Pancreas (tissue), 10 donors: ENCODE measurements at regions not wholly inside any gene's neighbourhood (a gene's known extent, or its start where the extent isn't known, plus 50 kb on each side); places are given as distances from the start of the nearest gene placed in this dataset.

Experiments used
- ATAC-seq, 4 donors: fragments of 200-7000 bp; cut with Tn5 transposase; one replicate each; pipeline versions ENCODE4 v1.8.0 to v1.9.1; 2020; ENCODE audit warnings: mild to moderate bottlenecking in 4 of 4, moderate library complexity in 4 of 4
- DNase-seq, 6 donors: peaks; one replicate each; pipeline ENCODE4 v3.0.0-alpha.2; 2020
- FAIRE-seq: peaks from 2 replicates; lab custom pipeline; 2012; peaks lifted over from hg19 to GRCh38; lab: Jason Lieb, UNC
- H3K27ac ChIP-seq, 4 donors: fragments of 200-600 bp; sonication (generic); 1 replicate in 3 of 4; 2 replicates in 1 of 4; pipeline versions ENCODE4 v1.5.0 to v1.8.0; 2020
- H3K27me3 ChIP-seq, 4 donors: fragments of 200-600 bp; one replicate each; pipeline ENCODE4 v1.8.0; 2021
- H3K36me3 ChIP-seq, 3 donors: fragments of 200-600 bp; sonication (generic) in 1 of 3; one replicate each; pipeline versions ENCODE4 v1.5.0 to v1.8.0; 2020 to 2021
- H3K4me1 ChIP-seq, 3 donors: fragments of 200-600 bp; one replicate each; pipeline ENCODE4 v1.8.0; 2021
- H3K4me3 ChIP-seq, 4 donors: fragments of 200-600 bp; sonication (generic) in 2 of 4; one replicate each; pipeline versions ENCODE4 v1.5.0 to v1.8.0; 2020 to 2021
- H3K9me3 ChIP-seq, 4 donors: fragments of 200-600 bp; one replicate each; pipeline ENCODE4 v1.8.0; 2021
- WGBS, 2 donors: extraction: QIAGEN DNeasy Blood & Tissue Kit; methylation state at CpG; one replicate each; pipeline ENCODE4 v1.1.7; 2013; 5-methylcytosine and 5-hydroxymethylcytosine counted together
- intact Hi-C, 3 donors: fragments of 100-400 bp; cut with DNase I; formaldehyde crosslinking; loops; one replicate each; pipeline versions ENCODE4 v1.11.1 to v1.14.2; 2022
- TF ChIP-seq, protein P1 (sequence below), 4 donors: fragments of 200-600 bp; sonication (generic) in 3 of 4; IDR thresholded peaks; one replicate each; pipeline versions ENCODE4 v1.5.0 to v1.8.0; 2021; ENCODE audit warnings: antibody characterized with exemption in 4 of 4
- donor health status: healthy with polysubstance abuse.
- donor health status: DM: no; HTN: no; CAD: no; lungs with moderate emphysema.
- donor health status: DM: no; HTN: no; CAD: no.
- donor health status: control.
- donor health status: control.
- donor health status: Bipolar disorder and iron deficiency.
- donor health status: DM: yes; HTN: yes; CAD: no.
- donor health status: DM: no; HTN: no; CAD: no.
- donor health status: DM: no; HTN: no; CAD: no.
- donor health status: DM: yes; HTN: yes; CAD: no.

DNA sequence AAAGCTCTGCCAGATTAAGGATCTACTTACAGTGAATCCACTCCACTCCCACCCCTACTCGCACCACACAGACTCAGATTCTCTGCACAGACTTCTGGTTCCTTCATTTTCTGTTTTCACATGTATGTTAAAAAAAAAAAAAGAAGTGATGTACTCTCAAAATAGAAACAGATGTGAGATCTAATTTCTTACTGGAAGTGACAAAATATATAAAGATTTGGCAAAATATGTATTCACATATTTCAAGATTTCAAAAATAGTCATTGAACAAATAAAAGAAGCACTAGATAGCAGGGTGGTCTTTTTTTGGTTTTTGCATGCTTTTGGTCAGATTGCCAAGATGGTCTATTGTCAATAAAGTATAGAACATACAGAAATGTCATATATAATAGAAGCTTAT lies 379.2 kb downstream of the TMEM167A start:
- no peak for ATAC-seq
- Histone ChIP-seq H3K36me3 (no peaks in the 10 kb centered on the region), H3K27ac (no peak overlapping the region), H3K9me3 (no peaks in the 10 kb centered on the region), H3K4me1 (no peaks in the 10 kb centered on the region), H3K4me3 (no peak overlapping the region), H3K27me3 (no peaks in the 10 kb centered on the region)
- no peak for DNase-seq
- intact Hi-C loops = no loop called here
- TF ChIP-seq, protein P1, sequence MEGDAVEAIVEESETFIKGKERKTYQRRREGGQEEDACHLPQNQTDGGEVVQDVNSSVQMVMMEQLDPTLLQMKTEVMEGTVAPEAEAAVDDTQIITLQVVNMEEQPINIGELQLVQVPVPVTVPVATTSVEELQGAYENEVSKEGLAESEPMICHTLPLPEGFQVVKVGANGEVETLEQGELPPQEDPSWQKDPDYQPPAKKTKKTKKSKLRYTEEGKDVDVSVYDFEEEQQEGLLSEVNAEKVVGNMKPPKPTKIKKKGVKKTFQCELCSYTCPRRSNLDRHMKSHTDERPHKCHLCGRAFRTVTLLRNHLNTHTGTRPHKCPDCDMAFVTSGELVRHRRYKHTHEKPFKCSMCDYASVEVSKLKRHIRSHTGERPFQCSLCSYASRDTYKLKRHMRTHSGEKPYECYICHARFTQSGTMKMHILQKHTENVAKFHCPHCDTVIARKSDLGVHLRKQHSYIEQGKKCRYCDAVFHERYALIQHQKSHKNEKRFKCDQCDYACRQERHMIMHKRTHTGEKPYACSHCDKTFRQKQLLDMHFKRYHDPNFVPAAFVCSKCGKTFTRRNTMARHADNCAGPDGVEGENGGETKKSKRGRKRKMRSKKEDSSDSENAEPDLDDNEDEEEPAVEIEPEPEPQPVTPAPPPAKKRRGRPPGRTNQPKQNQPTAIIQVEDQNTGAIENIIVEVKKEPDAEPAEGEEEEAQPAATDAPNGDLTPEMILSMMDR (IDR thresholded peaks at IDR 0.05) = no peak
- FAIRE-seq = no peak
- WGBS, 2 donors = 78 to 92% methylated on average over 1 of the region's 1 CpG

DNA sequence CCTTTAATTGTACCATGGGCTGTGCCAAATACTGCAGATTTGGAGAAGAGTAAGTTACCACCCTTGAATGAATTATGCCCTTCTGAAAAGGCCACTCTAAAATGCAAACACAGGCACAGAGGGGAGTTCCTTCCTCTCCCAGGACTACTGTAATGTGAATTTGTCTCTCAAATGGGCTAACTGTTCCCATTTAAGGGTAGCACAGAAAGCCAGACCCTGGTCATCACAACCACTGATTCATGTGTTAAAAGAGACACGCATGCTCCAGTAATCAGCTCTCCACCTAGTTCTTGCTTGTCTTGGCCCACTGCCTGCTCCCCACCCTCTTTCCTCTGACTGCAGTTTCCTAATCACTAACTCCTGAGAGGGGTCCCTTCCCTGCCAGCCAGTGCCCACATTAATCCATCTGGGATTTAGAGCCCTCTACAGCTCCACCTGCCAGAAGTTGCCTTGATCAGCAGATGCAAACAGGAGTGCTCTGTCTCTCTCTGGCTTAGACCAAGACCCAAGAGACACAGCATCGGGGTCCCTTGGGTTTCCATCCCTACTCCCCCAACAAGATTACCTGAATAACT lies 382.4 kb downstream of the TMEM167A start:
- 79 to 87% methylated on average over 2 of the region's 2 CpGs for WGBS, 2 donors
- TF ChIP-seq, protein P1 (IDR thresholded peaks at IDR 0.05) = no peak
- Histone ChIP-seq H3K36me3 (no peaks in the 10 kb centered on the region), H3K27me3 (no peaks in the 10 kb centered on the region), H3K27ac (no peak overlapping the region), H3K9me3 (no peaks in the 10 kb centered on the region), H3K4me1 (no peaks in the 10 kb centered on the region), H3K4me3 (no peak overlapping the region)
- FAIRE-seq (no peak), ATAC-seq (no peak), DNase-seq (no peak)
- intact Hi-C loops = no loop called here

DNA sequence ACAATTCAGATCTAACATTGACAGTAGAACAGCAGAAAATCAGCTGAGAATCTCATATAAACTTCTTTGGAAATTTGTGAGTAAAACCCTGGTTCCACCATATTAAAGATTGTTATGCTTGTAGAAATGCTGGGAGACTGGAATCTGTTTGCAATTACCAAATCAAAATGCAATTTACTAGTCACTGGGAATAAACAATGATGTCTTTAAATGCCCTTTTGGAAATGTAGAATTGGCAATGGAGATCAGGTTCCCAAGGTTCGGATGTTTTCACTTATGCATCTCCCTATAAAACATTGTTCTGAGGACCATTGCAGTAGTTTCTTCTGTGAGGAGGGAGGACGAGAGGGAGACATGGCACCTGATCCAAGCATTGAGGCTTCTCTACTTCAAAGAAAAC lies 384.4 kb downstream of the TMEM167A start:
- H3K4me3 ChIP-seq = no peak overlapping the region
- no peak for ATAC-seq
- H3K27ac ChIP-seq = no peak overlapping the region
- no peak for FAIRE-seq
- intact Hi-C loops = no loop called here
- H3K36me3 ChIP-seq = no peaks in the 10 kb centered on the region
- TF ChIP-seq, protein P1 (IDR thresholded peaks at IDR 0.05) = no peak
- no peak for DNase-seq
- no peaks in the 10 kb centered on the region for H3K4me1 ChIP-seq
- no peaks in the 10 kb centered on the region for H3K27me3 ChIP-seq
- WGBS, 2 donors = 62 to 82% methylated on average over 2 of the region's 2 CpGs
- no peaks in the 10 kb centered on the region for H3K9me3 ChIP-seq

DNA sequence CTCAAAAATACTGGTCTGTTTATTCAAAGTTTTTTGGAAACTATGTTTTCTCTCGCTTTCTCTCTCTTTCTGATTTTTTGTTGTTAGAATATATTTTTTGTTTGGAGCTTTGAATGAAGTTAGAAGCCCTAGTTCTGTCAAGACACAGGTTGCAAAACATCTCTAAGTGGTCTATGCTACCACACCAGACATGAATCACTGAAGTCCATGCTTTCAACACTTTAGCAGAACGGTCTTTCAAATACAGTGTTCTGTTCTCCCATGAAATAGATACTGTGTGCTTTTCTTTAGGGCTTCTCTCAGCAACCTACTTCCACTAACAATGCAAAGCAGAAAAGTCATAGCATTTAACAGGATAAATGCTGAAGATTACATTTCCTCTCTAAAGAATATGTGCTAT lies 392.5 kb downstream of the TMEM167A start:
- peaks cover 0 to 4% (median 0%) of the 10 kb centered on the region in 4 donors for H3K9me3 ChIP-seq
- DNase-seq (no peak), ATAC-seq (no peak), FAIRE-seq (no peak)
- no peaks in the 10 kb centered on the region for H3K27me3 ChIP-seq
- H3K4me1 ChIP-seq = no peaks in the 10 kb centered on the region
- TF ChIP-seq, protein P1 (IDR thresholded peaks at IDR 0.05) = no peak
- intact Hi-C loops = no loop called here
- no peaks in the 10 kb centered on the region for H3K36me3 ChIP-seq
- 84 to 90% methylated on average over 2 of the region's 2 CpGs for WGBS, 2 donors
- no peak overlapping the region for H3K27ac ChIP-seq
- no peak overlapping the region for H3K4me3 ChIP-seq

DNA sequence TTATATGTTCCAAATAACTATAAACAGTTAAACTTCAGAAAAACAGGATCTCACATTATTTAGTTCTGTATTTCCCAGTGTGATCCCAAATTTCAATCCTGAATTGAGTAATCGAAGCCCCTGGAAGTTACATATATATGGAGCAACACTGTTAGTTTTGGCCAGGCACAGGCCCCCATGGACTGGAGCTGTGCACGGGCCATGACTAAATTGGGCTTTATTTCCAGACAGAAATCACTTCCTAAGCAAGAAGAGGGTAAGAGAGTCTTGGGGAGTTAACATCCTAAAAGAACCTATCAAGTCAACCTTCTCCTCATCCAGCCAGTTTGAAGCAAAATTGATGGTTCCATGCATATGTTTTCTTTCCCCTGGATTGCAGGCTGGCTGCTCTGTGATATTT lies 393.0 kb downstream of the TMEM167A start:
- intact Hi-C loops = no loop called here
- no peaks in the 10 kb centered on the region for H3K36me3 ChIP-seq
- H3K4me3 ChIP-seq = no peak overlapping the region
- FAIRE-seq (no peak), ATAC-seq (no peak), DNase-seq (no peak)
- no peaks in the 10 kb centered on the region for H3K27me3 ChIP-seq
- WGBS, 2 donors = 71 to 80% methylated on average over 2 of the region's 2 CpGs
- TF ChIP-seq, protein P1 (IDR thresholded peaks at IDR 0.05) = no peak
- no peaks in the 10 kb centered on the region for H3K4me1 ChIP-seq
- no peak overlapping the region for H3K27ac ChIP-seq
- H3K9me3 ChIP-seq = peaks cover 0 to 4% (median 0%) of the 10 kb centered on the region in 4 donors
